ENCODE measurements at regions not wholly inside any gene's neighbourhood (a gene's known extent, or its start where the extent isn't known, plus 50 kb on each side); places are given as distances from the start of the nearest gene placed in this dataset.

- no peaks in the 10 kb centered on the region for H3K36me3 ChIP-seq
- H3K4me1 ChIP-seq: no peaks in the 10 kb centered on the region
- no peaks in the 10 kb centered on the region for H3K9me3 ChIP-seq
- intact Hi-C loops (cut with DNase I): no loop called here
- no peak for DNase-seq (ENCODE audit: low spot score in 2 of 2)
- no peak overlapping the region for H3K27ac ChIP-seq
- no peaks in the 10 kb centered on the region for H3K27me3 ChIP-seq
- no peak for TF ChIP-seq CTCF (IDR thresholded peaks at IDR 0.05)
- no peak overlapping the region for H3K4me3 ChIP-seq
Measured at GRCh38 chr2:161044095-161044865, 115.9 kb upstream of the TANK start.

- Histone ChIP-seq H3K9me3 (no peaks in the 10 kb centered on the region), H3K4me1 (no peaks in the 10 kb centered on the region), H3K27ac (no peak overlapping the region), H3K4me3 (no peak overlapping the region), H3K27me3 (no peaks in the 10 kb centered on the region), H3K36me3 (no peaks in the 10 kb centered on the region)
- TF ChIP-seq CTCF (IDR thresholded peaks at IDR 0.05): no peak
- intact Hi-C loops (cut with DNase I): no loop called here
- DNase-seq (ENCODE audit: low spot score in 2 of 2): no peak
Measured at GRCh38 chr2:161044921-161045320, 115.3 kb upstream of the TANK start.

- Histone ChIP-seq H3K9me3 (no peaks in the 10 kb centered on the region), H3K27me3 (no peaks in the 10 kb centered on the region), H3K27ac (no peak overlapping the region), H3K4me1 (no peaks in the 10 kb centered on the region), H3K36me3 (no peaks in the 10 kb centered on the region), H3K4me3 (no peak overlapping the region)
- no peak for DNase-seq (ENCODE audit: low spot score in 2 of 2)
- intact Hi-C loops (cut with DNase I): no loop called here
- TF ChIP-seq CTCF (IDR thresholded peaks at IDR 0.05): no peak
Measured at GRCh38 chr2:161045726-161046125, 114.5 kb upstream of the TANK start.

GRCh38 chr2:161046876-161047275 is 113.4 kb upstream of the TANK start:
- Histone ChIP-seq H3K4me3 (no peak overlapping the region), H3K4me1 (no peaks in the 10 kb centered on the region), H3K9me3 (no peaks in the 10 kb centered on the region), H3K27ac (no peak overlapping the region), H3K27me3 (no peaks in the 10 kb centered on the region), H3K36me3 (no peaks in the 10 kb centered on the region)
- no peak for DNase-seq (ENCODE audit: low spot score in 2 of 2)
- intact Hi-C loops (cut with DNase I): no loop called here
- TF ChIP-seq CTCF (IDR thresholded peaks at IDR 0.05): no peak

GRCh38 chr2:161048317-161048716 is 111.9 kb upstream of the TANK start:
- TF ChIP-seq CTCF (IDR thresholded peaks at IDR 0.05): no peak
- Histone ChIP-seq H3K9me3 (no peaks in the 10 kb centered on the region), H3K27me3 (no peaks in the 10 kb centered on the region), H3K36me3 (no peaks in the 10 kb centered on the region), H3K4me3 (no peak overlapping the region), H3K27ac (no peak overlapping the region), H3K4me1 (no peaks in the 10 kb centered on the region)
- DNase-seq (ENCODE audit: low spot score in 2 of 2): no peak
- intact Hi-C loops (cut with DNase I): no loop called here

- intact Hi-C loops (cut with DNase I): no loop called here
Measured at GRCh38 chr2:161049559-161049958, 110.7 kb upstream of the TANK start.

More at GRCh38 chr2:161049559-161049958, 110.7 kb upstream of the TANK start:
- no peak for TF ChIP-seq CTCF (IDR thresholded peaks at IDR 0.05)
- H3K27me3 ChIP-seq: no peaks in the 10 kb centered on the region
- H3K4me1 ChIP-seq: no peaks in the 10 kb centered on the region
- no peak overlapping the region for H3K27ac ChIP-seq
- DNase-seq (ENCODE audit: low spot score in 2 of 2): no peak
- no peaks in the 10 kb centered on the region for H3K9me3 ChIP-seq
- no peaks in the 10 kb centered on the region for H3K36me3 ChIP-seq
- H3K4me3 ChIP-seq: no peak overlapping the region

All from ascending aorta (tissue), 2 donors.